Endodermal cell (in vitro differentiated cells): ENCODE measurements at regions not wholly inside any gene's neighbourhood (a gene's known extent, or its start where the extent isn't known, plus 50 kb on each side); places are given as distances from the start of the nearest gene placed in this dataset.
A peak's percentile ranks its signal among the peaks of the same experiment; 100 is the strongest.

Source experiments
- DNase-seq: peaks from one replicate; pipeline ENCODE4 v3.0.0-alpha.2; 2017
- H3K27ac ChIP-seq: 2 replicates; pipeline ENCODE4 v1.5.1; 2013; ENCODE audit warnings: mild to moderate bottlenecking, low read depth, low read length, moderate library complexity
- H3K27me3 ChIP-seq: 2 replicates; pipeline ENCODE4 v1.6.1; 2013; ENCODE audit warnings: mild to moderate bottlenecking, low read length, moderate library complexity; ENCODE audit not compliant: insufficient read depth, control insufficient read depth, poor library complexity, severe bottlenecking
- H3K36me3 ChIP-seq: 2 replicates; pipeline ENCODE4 v1.7.0; 2013; ENCODE audit warnings: mild to moderate bottlenecking, low read length, moderate library complexity; ENCODE audit not compliant: control insufficient read depth, insufficient read depth
- H3K4me1 ChIP-seq: one replicate; pipeline ENCODE4 v1.7.0; 2013; ENCODE audit warnings: low read length; ENCODE audit not compliant: control insufficient read depth, insufficient read depth
- H3K4me3 ChIP-seq: 2 replicates; pipeline ENCODE4 v1.5.1; 2013; ENCODE audit warnings: mild to moderate bottlenecking, low read length, moderate library complexity
- H3K9ac ChIP-seq: 2 replicates; pipeline ENCODE4 v1.6.1; 2013; ENCODE audit warnings: mild to moderate bottlenecking, low read length, moderate library complexity; ENCODE audit not compliant: poor library complexity, severe bottlenecking; ENCODE audit errors: extremely low read depth
- H3K9me3 ChIP-seq: 2 replicates; pipeline ENCODE4 v1.6.1; 2013; ENCODE audit warnings: mild to moderate bottlenecking, low read length, moderate library complexity; ENCODE audit not compliant: control insufficient read depth
- H3K27ac Mint-ChIP-seq: 2 replicates; pipeline ENCODE4 v1.8.0; 2020; ENCODE audit warnings: mixed read lengths
- H3K27me3 Mint-ChIP-seq: 2 replicates; pipeline ENCODE4 v1.8.0; 2021; ENCODE audit warnings: mild to moderate bottlenecking, mixed read lengths; ENCODE audit not compliant: insufficient read depth
- H3K36me3 Mint-ChIP-seq: 2 replicates; pipeline ENCODE4 v1.8.0; 2020; ENCODE audit warnings: low read depth, mixed read lengths
- H3K4me1 Mint-ChIP-seq: 2 replicates; pipeline ENCODE4 v1.8.0; 2020; ENCODE audit warnings: mixed read lengths
- H3K4me3 Mint-ChIP-seq: 2 replicates; pipeline ENCODE4 v1.8.0; 2020; ENCODE audit warnings: mild to moderate bottlenecking, moderate library complexity, mixed read lengths
- H3K9me3 Mint-ChIP-seq: 2 replicates; pipeline ENCODE4 v1.8.0; 2020; ENCODE audit warnings: mild to moderate bottlenecking, mixed read lengths
- CTCF ChIP-seq: fragments of 200-600 bp; sonication (generic); conservative IDR thresholded peaks from 2 replicates; pipeline ENCODE4 v1.5.0; 2021; ENCODE audit warnings: antibody characterized with exemption, mild to moderate bottlenecking
- WGBS, 2 experiments: methylation state at CpG; one replicate each; pipeline versions ENCODE4 v1.1.5 to v1.1.7; 2013; ENCODE audit warnings: missing lambda C conversion rate in 2 of 2, mixed read lengths in 1 of 2; ENCODE audit not compliant: insufficient coverage in 1 of 2, insufficient read length in 1 of 2; 5-methylcytosine and 5-hydroxymethylcytosine counted together

- Histone ChIP-seq H3K36me3 (no peaks in the 10 kb centered on the region), H3K4me3 (no peak overlapping the region), H3K27me3 (peaks cover 97% of the 10 kb centered on the region), H3K4me1 (no peaks in the 10 kb centered on the region), H3K27ac (no peak overlapping the region), H3K9ac (no peak overlapping the region), H3K9me3 (peaks cover 11% of the 10 kb centered on the region)
- no peak for TF ChIP-seq CTCF
- peaks cover 15% of the 10 kb centered on the region for H3K4me1 Mint-ChIP-seq
- no peak overlapping the region for H3K27ac Mint-ChIP-seq
- no peak for DNase-seq
- H3K27me3 Mint-ChIP-seq = peaks cover 100% of the 10 kb centered on the region
- 96 to 100% methylated on average over 4 of the region's 4 CpGs for WGBS, 2 experiments
- no peaks in the 10 kb centered on the region for H3K9me3 Mint-ChIP-seq
- no peak overlapping the region for H3K4me3 Mint-ChIP-seq
- H3K36me3 Mint-ChIP-seq = no peaks in the 10 kb centered on the region
Observed at GRCh38 chr22:27452922-27453321, 348.6 kb downstream of the MN1 start.

- peaks cover 15% of the 10 kb centered on the region for H3K4me1 Mint-ChIP-seq
- Histone ChIP-seq H3K36me3 (no peaks in the 10 kb centered on the region), H3K4me3 (no peak overlapping the region), H3K4me1 (no peaks in the 10 kb centered on the region), H3K27ac (no peak overlapping the region), H3K9ac (no peak overlapping the region), H3K9me3 (peaks cover 11% of the 10 kb centered on the region), H3K27me3 (peaks cover 97% of the 10 kb centered on the region)
- H3K27me3 Mint-ChIP-seq = peaks cover 100% of the 10 kb centered on the region
- H3K9me3 Mint-ChIP-seq = no peaks in the 10 kb centered on the region
- H3K4me3 Mint-ChIP-seq = no peak overlapping the region
- 30 to 48% methylated on average over 3 to 4 of the region's 4 CpGs for WGBS, 2 experiments
- DNase-seq = no peak
- H3K27ac Mint-ChIP-seq = no peak overlapping the region
- no peaks in the 10 kb centered on the region for H3K36me3 Mint-ChIP-seq
- TF ChIP-seq CTCF = no peak
Observed at GRCh38 chr22:27453725-27454124, 347.8 kb downstream of the MN1 start.

GRCh38 chr22:27454807-27455450, 346.6 kb downstream of the MN1 start:
- no peak overlapping the region for H3K27ac ChIP-seq
- DNase-seq = peak; percentile 81

More at GRCh38 chr22:27454807-27455450, 346.6 kb downstream of the MN1 start:
- Histone ChIP-seq H3K4me1 (no peaks in the 10 kb centered on the region), H3K9ac (no peak overlapping the region), H3K9me3 (peaks cover 10% of the 10 kb centered on the region), H3K4me3 (no peak overlapping the region), H3K36me3 (no peaks in the 10 kb centered on the region), H3K27me3 (peaks cover 97% of the 10 kb centered on the region)
- no peak for TF ChIP-seq CTCF
- no peaks in the 10 kb centered on the region for H3K36me3 Mint-ChIP-seq
- H3K27ac Mint-ChIP-seq = no peak overlapping the region
- peaks cover 100% of the 10 kb centered on the region for H3K27me3 Mint-ChIP-seq
- H3K4me3 Mint-ChIP-seq = no peak overlapping the region
- 74 to 85% methylated on average over 3 to 4 of the region's 4 CpGs for WGBS, 2 experiments
- H3K4me1 Mint-ChIP-seq = peaks cover 15% of the 10 kb centered on the region
- no peaks in the 10 kb centered on the region for H3K9me3 Mint-ChIP-seq
